Heart left ventricle (tissue), 16 donors: ENCODE measurements at regions not wholly inside any gene's neighbourhood (a gene's known extent, or its start where the extent isn't known, plus 50 kb on each side); places are given as distances from the start of the nearest gene placed in this dataset.

ENCODE experiments used
- ATAC-seq, 4 donors: fragments of 200-7000 bp; cut with Tn5 transposase; one replicate each; pipeline ENCODE4 v1.9.1; 2020 to 2022; ENCODE audit warnings: moderate library complexity in 4 of 4, mild to moderate bottlenecking in 3 of 4, moderate number of reproducible peaks in 1 of 4
- DNase-seq, 5 donors: peaks; one replicate each; pipeline ENCODE4 v3.0.0-alpha.2; 2020
- H3K27ac ChIP-seq, 12 donors: fragments of 200-600 bp; sonication (generic) in 4 of 12; one replicate each; pipeline versions ENCODE4 v1.5.0 to v1.8.0; 2016 to 2022; ENCODE audit warnings: mild to moderate bottlenecking in 2 of 12
- H3K27me3 ChIP-seq, 9 donors: fragments of 200-600 bp; sonication (generic) in 2 of 9; one replicate each; pipeline versions ENCODE4 v1.5.1 to v1.8.0; 2016 to 2022; ENCODE audit warnings: mild to moderate bottlenecking in 3 of 9
- H3K36me3 ChIP-seq, 9 donors: fragments of 200-600 bp; sonication (generic) in 2 of 9; one replicate each; pipeline versions ENCODE4 v1.5.0 to v1.8.0; 2018 to 2022; ENCODE audit warnings: mild to moderate bottlenecking in 2 of 9
- H3K4me1 ChIP-seq, 12 donors: fragments of 200-600 bp; sonication (generic) in 4 of 12; one replicate each; pipeline versions ENCODE4 v1.5.0 to v1.8.0; 2016 to 2022; ENCODE audit warnings: mild to moderate bottlenecking in 3 of 12
- H3K4me3 ChIP-seq, 12 donors: fragments of 200-600 bp; sonication (generic) in 4 of 12; one replicate each; pipeline versions ENCODE4 v1.5.0 to v1.8.0; 2017 to 2022; ENCODE audit warnings: mild to moderate bottlenecking in 9 of 12, moderate library complexity in 4 of 12
- H3K9me3 ChIP-seq, 12 donors: fragments of 200-600 bp; sonication (generic) in 4 of 12; one replicate each; pipeline versions ENCODE4 v1.5.0 to v1.8.0; 2016 to 2022; ENCODE audit warnings: mild to moderate bottlenecking in 1 of 12
- POLR2A ChIP-seq, 2 donors: fragments of 450-650 bp; IDR thresholded peaks; one replicate each; pipeline ENCODE4 v1.6.1; 2017; ENCODE audit warnings: antibody characterized with exemption in 2 of 2, mild to moderate bottlenecking in 2 of 2, moderate library complexity in 2 of 2
- WGBS, 4 donors: extraction: QIAGEN DNeasy Blood & Tissue Kit in 2 of 4; methylation state at CpG; one replicate each; pipeline versions ENCODE4 v1.1.5 to v1.1.7; 2013 to 2018; 5-methylcytosine and 5-hydroxymethylcytosine counted together
- intact Hi-C, 10 donors: fragments of 100-400 bp; cut with DNase I; formaldehyde crosslinking; loops; one replicate each; pipeline versions ENCODE4 v1.11.1 to v1.14.2; 2022
- TF ChIP-seq, protein P1 (sequence below), 12 donors: fragments of 200-600 bp; sonication (generic) in 4 of 12; IDR thresholded peaks; one replicate each; pipeline versions ENCODE4 v1.5.0 to v1.8.0; 2018 to 2022; ENCODE audit warnings: antibody characterized with exemption in 12 of 12, mild to moderate bottlenecking in 5 of 12
- donor health status: ischemic (EF 13 %, LVEDD 7.1; RV severe dilation, severe dysfunction).
- donor health status: healthy with polysubstance abuse.
- donor health status: DM: no; HTN: yes; CAD: no.
- donor health status: DM: no; HTN: no; CAD: no.
- donor health status: ischemic (EF 25% LVEDD 6.9; RV normal size, moderate dysfunction).
- donor health status: ischemic (EF 25% LVEDD 5.7; RV mildly dilated, moderate dysfunction).
- donor health status: healthy.
- donor health status: DM: yes; HTN: yes; CAD: no.
- donor health status: ischemic (EF 35%, LVEDD 5.7; RV mildly dilated, moderate dysfunction).
- donor health status: nonischemic (EF 11% LVEDD 7.7; RV severe dilation, severe dysfunction).
- donor health status: DM: yes; HTN: yes; CAD: no.
- donor health status: PGD.
- donor health status: ischemic (EF 29% LVEDD 5.4; RV normal size, mild dysfunction).
- donor health status: nonischemic (EF 23%, LVEDD 6.1; RV moderate dilation, normal function).

DNA sequence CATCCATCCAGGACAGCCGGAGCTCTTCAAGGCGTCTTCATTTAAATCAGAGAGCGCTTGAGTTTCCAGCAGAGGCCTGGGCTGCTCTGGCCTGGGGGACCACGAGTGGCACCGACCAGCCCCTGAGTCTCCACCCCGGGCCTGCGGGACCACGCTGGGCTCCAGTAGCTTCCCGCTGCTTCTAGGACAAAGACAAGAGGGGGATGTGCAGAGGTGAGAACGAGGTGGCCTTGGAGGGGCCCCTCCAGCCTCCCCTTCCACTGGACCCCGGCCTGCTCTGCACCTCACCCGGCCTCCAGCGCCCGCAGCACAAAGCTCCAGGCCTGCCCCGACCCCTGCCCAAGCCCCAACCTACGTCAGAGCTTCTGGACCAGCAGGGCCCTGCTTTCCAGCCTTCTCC lies 81.6 kb downstream of the IRX2 start:
- no peak for ATAC-seq
- intact Hi-C loops: no loop called here
- no peaks in the 10 kb centered on the region for H3K36me3 ChIP-seq
- 77 to 84% (median 82%) methylated on average over 14 to 16 of the region's 16 CpGs for WGBS, 4 donors
- no peak for DNase-seq
- H3K9me3 ChIP-seq: no peaks in the 10 kb centered on the region
- H3K4me1 ChIP-seq: no peaks in the 10 kb centered on the region
- H3K27ac ChIP-seq: no peak overlapping the region
- peaks cover 0 to 17% (median 0%) of the 10 kb centered on the region in 9 donors for H3K27me3 ChIP-seq
- TF ChIP-seq, protein P1, sequence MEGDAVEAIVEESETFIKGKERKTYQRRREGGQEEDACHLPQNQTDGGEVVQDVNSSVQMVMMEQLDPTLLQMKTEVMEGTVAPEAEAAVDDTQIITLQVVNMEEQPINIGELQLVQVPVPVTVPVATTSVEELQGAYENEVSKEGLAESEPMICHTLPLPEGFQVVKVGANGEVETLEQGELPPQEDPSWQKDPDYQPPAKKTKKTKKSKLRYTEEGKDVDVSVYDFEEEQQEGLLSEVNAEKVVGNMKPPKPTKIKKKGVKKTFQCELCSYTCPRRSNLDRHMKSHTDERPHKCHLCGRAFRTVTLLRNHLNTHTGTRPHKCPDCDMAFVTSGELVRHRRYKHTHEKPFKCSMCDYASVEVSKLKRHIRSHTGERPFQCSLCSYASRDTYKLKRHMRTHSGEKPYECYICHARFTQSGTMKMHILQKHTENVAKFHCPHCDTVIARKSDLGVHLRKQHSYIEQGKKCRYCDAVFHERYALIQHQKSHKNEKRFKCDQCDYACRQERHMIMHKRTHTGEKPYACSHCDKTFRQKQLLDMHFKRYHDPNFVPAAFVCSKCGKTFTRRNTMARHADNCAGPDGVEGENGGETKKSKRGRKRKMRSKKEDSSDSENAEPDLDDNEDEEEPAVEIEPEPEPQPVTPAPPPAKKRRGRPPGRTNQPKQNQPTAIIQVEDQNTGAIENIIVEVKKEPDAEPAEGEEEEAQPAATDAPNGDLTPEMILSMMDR (IDR thresholded peaks at IDR 0.05): no peak
- no peak for TF ChIP-seq POLR2A (IDR thresholded peaks at IDR 0.05)
- no peak overlapping the region for H3K4me3 ChIP-seq

DNA sequence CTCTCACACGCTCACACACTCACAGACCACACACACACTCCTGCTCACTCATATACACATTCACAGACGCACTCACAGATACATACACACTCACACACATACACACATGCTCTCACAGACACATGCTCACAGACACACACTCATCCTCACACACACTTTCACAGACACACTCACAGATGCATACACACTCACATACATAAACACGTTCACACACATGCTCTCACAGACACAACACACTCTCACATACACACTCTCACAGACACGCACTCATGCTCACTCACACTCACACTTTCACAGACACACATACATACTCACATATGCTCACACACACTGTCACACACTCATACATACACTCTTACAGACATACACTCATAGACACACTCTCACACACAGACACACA lies 82.2 kb downstream of the IRX2 start:
- no peak overlapping the region for H3K4me3 ChIP-seq
- DNase-seq: no peak
- H3K27ac ChIP-seq: no peak overlapping the region
- H3K36me3 ChIP-seq: no peaks in the 10 kb centered on the region
- WGBS, 4 donors: 83 to 95% (median 92%) methylated on average over 4 of the region's 4 CpGs
- no peaks in the 10 kb centered on the region for H3K9me3 ChIP-seq
- H3K27me3 ChIP-seq: peaks cover 0 to 17% (median 0%) of the 10 kb centered on the region in 9 donors
- H3K4me1 ChIP-seq: no peaks in the 10 kb centered on the region
- ATAC-seq: no peak
- no peak for TF ChIP-seq POLR2A (IDR thresholded peaks at IDR 0.05)
- TF ChIP-seq, protein P1 (IDR thresholded peaks at IDR 0.05): no peak
- intact Hi-C loops: no loop called here

DNA sequence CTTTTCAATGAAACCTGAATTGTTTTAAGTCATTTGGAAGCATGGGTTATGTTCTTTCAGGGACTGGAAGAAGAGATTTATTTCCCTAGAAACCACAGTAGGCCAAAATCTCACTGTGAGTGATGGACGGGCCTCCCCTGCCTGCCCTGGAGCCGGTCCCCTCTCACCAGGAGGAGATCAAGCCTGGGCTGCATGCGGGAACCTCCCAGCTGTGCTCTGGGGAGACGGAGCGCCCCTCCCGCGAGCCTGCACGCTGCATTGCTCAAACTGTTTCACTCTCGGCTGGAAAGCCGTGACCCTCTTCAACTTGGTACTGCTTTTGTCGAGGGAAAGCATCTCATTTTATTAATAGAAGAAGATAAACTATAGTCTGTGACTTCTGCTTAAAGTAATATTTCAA lies 85.4 kb downstream of the IRX2 start:
- Histone ChIP-seq H3K4me3 (no peak overlapping the region), H3K9me3 (no peaks in the 10 kb centered on the region)
- no peak for ATAC-seq

DNA sequence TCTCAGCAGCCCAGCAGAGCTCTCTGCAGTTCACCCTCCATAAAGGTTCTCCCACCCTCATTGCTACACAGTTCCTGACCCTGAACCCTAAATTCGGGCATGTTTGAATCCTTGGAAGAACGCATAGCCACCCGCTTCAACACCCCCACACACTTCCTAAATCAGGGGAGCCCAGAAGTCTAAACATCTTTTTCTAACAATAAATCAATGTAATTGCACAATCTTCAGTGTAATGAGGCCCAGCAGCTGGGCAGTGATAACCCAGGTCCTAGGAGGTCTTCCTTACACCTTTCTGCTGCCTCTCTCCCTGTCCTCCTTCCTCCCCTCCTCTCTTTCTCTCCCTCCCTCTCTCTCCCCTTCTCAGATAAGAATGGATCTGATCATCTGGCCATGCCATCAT lies 88.0 kb downstream of the IRX2 start:
- Histone ChIP-seq H3K9me3 (no peaks in the 10 kb centered on the region), H3K36me3 (no peaks in the 10 kb centered on the region), H3K4me3 (no peak overlapping the region), H3K27me3 (peaks cover 0 to 18% (median 0%) of the 10 kb centered on the region in 9 donors), H3K27ac (no peak overlapping the region), H3K4me1 (no peaks in the 10 kb centered on the region)
- ATAC-seq: no peak
- no peak for DNase-seq
- 56 to 93% (median 67%) methylated on average over 3 of the region's 3 CpGs for WGBS, 4 donors
- intact Hi-C loops: no loop called here
- no peak for TF ChIP-seq POLR2A (IDR thresholded peaks at IDR 0.05)
- TF ChIP-seq, protein P1 (IDR thresholded peaks at IDR 0.05): no peak

More for the DNA sequence above, 85.4 kb downstream of the IRX2 start:
- Histone ChIP-seq H3K36me3 (no peaks in the 10 kb centered on the region), H3K27ac (no peak overlapping the region), H3K4me1 (no peaks in the 10 kb centered on the region), H3K27me3 (peaks cover 0 to 14% (median 0%) of the 10 kb centered on the region in 9 donors)
- 12 to 26% (median 17%) methylated on average over 11 of the region's 11 CpGs for WGBS, 4 donors
- intact Hi-C loops: no loop called here
- TF ChIP-seq POLR2A (IDR thresholded peaks at IDR 0.05): no peak
- TF ChIP-seq, protein P1 (IDR thresholded peaks at IDR 0.05): no peak
- DNase-seq: no peak
